ENCODE measurements at regions not wholly inside any gene's neighbourhood (a gene's known extent, or its start where the extent isn't known, plus 50 kb on each side); places are given as distances from the start of the nearest gene placed in this dataset.

DNA sequence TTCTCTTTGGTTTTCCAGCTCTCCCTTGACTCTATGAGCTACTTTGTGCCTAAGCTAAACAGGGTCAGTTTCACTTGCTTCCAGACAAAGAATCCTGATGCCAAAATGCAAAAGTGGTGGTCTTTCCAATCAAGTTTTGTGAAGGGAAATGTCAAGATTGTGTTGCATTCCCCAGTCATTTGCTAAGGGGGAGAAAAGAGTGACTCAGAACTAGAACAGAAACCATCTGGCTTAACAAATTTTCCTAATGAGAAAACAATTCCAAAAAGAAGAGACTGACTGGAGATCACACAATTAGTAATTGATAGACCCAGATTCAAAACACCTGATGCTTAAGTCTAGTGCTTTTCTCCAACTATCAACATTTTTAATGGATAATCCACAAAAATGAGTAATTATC lies 235.1 kb upstream of the DIO2 start:
- DNase-seq = no peak

DNA sequence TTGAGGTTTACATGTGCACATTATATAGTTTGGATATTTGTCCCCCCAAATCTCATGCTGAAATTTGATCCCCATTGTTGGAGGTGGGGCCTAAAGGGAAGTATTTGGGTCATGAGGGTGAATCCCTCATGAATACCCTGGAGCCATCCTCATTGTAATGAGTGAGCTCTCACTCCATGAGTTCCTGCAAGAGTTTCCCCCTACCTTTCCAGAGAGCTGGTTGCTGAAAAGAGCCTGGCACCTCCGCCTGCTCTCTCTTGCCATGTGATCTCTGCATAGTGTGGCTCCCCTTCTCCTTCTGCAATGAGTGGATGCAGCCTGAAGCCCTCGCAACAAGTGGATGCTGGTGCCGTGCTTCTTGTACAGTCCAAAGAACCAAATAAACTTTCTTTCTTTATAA lies 234.3 kb upstream of the DIO2 start:
- DNase-seq = no peak

DNA sequence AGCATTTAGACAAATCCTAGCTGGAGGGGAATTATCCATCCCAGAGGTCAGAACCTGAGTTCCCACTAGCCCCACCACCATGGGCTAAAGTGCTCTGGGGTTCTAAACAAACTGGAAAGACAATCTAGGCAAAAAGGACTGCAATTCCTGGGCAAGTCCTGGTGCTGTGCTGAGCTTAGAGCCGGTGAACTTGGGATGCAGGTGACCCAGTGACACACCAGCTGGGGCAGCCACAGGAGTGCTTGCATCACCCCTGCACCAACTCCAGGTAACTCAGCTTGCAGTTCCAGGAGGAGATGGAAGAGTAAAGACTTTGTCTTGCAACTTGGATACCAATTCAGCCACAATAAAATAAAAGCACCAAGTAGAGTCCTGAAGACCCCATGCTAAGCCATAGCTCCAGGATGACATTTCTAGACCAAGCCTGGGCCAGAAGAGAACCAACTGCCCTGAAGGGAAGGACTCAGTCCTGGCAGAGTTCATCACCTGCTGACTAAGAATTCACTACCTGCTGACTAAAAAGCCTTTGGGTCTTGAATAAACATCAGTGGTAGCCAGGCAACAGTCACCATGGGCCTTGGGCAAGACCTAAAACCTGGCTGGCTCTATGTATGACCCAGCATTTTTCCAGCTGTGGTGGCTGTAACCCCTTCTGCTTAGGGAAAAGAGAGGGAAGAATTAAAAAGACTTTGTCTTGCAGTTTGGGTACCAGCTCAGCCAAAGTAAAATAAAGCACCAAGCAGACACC lies 223.4 kb upstream of the DIO2 start:
- no peak for DNase-seq

DNA sequence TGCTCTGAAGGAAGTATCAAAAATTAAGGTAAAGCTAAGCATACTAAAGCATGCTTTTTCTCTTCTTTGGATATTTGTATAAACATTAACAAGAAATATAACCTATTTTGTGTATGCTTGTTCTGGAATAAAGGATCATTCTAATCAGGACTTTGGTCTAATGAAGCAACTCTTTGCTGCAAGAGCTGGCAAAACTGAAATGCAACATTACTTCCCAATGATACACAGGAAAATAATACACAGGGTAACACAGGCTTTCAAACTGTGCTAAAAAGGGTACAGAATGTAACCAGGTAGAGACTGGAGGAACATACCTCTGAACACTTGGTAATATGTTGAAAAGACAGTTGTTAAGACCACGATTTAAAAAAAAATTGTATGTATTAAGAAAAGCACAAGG lies 222.5 kb upstream of the DIO2 start:
- no peak for DNase-seq

DNA sequence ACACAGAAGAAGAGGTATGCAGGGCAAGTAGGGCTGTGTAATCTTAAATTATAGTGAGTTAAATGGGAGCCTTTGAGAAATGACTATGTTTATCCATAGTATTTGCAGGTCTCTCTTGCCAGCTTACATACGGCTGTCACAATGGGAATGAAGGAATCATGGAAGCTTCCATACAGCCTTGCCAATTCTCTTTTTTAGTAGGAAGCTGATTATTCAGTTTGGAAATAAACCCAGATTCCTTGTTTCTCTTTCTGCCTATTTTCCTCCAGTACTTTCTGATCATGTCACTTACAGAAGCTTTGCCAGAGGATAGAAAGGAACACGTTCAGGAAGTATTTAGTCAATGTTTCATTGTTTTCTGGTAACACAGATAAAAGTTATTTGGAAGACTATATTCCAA lies 217.4 kb upstream of the DIO2 start:
- no peak for DNase-seq

DNA sequence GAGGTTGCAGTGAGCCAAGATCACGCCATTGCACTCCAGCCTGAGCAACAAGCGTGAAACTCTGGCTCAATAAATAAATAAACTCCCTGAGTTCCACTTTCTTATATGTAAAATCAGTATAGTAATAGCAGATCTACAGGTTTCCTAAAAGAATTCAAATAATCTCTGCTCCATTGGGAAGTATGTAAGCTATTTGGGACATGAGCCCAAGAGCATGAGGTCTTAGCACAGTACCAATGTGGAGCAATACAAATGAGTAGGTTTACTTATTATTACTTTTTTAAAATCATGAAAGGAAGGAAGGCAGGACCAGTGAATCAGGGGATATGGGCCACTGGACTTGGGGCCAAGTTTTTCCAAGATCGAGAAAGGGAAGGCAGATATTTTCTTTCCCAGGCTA lies 216.9 kb upstream of the DIO2 start:
- DNase-seq = no peak

DNA sequence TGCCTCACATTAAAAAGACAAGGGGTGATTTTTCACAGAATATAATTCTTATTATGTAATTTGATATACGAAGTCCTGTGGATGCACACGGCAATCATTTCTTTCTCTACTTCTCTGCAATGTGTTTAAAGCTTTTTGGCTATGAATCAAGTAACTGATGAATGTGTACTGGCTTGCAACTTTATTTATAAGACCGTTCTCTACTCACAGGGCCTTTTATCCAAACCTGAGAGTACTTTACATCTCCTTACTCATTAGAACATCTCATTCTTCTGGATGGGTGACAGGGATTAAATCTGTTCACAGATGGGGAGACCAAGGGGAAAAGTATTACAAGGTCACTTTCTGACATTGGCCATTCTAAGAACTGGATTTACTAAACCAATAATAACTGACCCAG lies 215.8 kb upstream of the DIO2 start:
- DNase-seq = no peak

DNA sequence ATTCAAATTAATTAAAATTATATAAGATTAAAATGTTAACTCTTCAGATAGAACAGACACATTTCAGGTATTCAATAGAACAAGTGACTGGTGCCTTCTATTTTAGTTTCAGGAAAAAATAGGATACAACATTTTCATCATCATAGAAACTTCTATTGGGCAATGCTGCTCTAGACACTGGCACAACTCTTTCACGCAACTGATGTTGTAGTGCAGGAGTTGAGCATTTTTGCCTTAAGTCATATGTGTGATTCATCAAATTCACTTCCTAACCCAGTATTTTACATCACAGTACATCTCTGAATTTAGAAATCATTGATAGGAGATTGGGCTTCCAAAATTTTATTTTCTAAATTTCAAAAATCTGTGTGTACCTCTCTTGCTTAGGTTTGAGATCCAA lies 215.4 kb upstream of the DIO2 start:
- DNase-seq = no peak

DNA sequence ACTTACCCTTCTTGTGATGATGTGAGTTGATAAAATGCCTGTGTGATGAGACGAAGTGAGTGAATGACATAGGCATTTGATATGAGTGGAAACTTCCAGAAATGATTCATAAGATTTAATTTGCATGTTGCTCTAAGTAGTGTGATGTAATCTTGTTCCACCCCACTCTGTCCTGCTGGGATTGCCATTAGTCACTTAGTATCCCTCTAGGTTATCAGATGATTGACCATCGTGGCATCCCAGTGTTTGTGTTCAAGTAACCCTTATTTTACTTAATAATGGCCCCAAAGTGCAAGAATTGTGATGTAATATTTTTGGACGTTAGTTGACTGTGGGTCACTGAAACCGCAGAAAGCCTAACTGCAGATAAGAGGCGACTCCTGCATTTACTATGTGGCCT lies 214.4 kb upstream of the DIO2 start:
- DNase-seq = no peak

DNA sequence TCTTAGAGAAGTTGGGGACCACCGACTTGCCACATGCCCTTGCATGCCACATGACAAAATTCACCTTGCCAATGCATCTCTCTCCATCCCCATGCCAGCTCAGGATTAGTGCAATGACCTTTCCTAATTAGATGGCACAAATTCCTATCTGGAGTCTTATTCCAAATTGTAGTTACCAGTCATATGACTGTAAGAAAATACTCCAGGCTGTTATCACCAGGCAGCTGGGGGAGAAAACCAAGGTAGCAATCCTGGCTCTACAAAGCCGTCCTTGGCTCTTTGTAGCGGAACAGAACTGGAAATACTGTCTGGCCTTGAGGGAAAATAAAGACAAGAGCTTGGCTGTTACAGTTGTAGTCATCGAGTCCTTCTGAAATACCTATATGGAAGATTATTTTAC lies 208.5 kb upstream of the DIO2 start:
- no peak for DNase-seq

DNA sequence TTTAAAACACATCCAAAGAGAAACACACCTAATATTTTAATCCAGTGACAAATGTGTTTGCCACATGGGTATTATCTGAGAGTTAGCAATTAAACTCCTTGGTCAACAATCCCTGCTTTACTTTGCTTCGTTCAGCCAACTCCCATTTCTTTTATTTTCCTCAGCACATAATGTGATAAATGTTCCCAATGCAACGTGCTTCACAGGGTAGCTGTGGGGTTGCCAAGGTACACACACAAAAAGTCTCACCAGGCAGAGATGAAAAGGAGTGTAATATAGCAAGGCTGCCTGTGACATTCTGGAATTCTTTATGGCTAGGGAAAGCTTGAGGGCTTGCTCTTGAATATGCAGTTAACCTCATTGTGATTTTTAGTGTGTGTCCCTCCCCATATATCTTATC lies 208.0 kb upstream of the DIO2 start:
- no peak for DNase-seq

DNA sequence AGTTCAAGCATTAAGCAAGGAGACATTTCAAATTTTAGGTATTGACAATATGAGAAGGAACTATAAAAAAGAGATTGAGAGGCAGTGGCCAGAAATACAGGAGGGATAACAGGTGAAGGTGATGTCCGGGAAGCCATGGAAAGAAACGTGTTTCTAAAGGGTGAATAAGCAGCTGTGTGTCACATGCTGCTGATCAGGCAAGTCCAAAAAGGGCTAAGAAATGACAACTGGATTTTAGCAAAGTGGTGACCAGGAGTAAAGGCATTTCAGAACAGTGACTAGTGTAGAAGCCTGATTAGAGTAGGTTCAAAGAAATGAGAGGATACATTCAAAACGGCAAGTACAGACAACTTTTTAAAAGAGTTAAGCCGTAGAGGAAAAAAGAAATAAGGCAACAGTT lies 204.3 kb upstream of the DIO2 start:
- DNase-seq = no peak

DNA sequence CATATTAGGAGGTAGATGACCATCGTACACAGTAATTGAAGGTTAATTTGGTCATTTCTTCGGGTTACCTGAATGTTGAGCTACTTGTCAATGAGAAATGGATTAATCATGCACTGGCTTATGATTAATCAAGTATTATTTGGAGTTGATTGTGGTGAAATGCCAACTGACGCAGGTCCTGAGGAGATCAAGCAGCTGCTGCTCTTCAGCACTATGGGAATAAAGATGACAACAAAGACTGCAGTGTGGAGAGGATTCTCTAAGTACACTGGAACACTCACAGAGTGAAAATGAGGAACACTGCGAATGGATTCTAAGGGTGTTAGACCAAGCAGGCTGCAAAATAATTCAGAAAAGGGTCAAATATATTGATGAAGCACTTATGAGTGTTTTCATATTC lies 202.8 kb upstream of the DIO2 start:
- DNase-seq = no peak

DNA sequence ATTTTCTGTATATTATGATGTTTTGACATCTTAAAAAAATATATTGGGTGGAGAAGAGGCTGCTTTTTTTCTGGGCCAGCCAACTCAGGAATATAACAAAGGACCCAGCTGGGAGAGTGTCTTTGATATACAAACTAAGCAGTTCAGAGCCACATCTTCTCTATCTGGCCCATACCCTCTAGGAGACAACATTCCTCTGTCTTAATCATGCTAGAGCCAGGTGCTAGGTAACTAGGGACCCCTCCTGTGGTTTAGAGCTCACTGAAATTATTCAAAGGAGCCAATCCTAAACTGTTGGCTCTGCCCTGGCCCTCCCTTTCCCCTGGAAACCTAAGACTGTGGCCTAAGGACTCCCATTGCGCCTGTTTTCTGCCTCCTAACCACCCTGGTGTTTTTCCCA lies 193.1 kb upstream of the DIO2 start:
- DNase-seq = no peak

DNA sequence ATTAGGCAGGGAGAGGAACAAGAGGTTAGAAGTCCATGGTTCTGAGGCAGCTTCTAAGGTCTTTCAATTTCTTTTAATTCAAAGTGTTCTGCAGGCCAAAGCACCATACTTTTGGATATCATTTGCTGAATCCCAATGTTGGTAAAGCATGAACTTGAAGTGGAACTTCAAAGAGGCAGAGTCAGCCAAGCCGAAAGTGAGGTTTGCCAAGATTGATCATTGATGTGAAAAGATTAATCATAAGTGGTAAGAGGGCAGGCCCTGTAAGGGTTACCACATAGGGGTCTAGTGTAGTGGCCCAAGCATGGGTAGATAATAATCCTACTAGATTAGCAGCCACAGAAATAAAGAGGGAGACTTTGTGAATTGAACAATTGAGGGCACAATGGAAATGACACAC lies 191.7 kb upstream of the DIO2 start:
- DNase-seq = no peak

DNA sequence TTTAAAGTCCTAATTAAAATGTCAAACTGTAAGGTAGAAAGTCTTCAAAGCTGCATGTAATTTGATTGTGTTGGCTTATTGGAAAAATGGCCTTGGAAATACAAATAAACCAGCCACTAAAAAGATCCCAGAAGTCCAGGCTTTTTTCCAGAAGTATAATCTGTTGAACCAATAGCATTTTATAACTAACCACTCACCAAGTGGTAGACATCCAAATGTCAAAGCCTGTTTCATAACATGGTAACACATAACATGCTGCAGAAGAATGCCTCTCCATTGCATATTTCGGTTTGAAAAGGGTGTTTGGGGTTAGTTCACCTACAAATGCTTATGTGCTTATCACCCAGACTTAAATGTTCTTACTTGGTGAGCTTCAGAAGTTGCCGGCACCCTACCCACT lies 183.7 kb upstream of the DIO2 start:
- no peak for DNase-seq

DNA sequence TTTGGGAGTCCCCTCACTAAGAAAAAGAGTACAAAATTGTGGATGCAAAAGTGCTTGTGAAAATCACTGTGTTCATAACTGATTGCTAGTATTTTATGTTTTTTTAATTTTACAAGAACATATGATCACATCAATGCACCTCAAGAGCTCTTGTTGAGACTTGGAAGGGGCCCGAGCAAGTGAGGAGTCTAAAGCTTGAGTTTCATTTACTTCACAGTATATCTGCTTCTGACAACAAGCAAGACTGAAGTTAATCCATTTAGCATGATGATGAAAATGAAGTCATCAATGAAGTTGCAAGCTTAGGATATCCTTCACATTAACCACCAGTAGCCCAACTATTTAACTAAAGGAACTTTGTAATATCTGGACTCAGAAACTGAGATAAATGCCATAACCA lies 182.5 kb upstream of the DIO2 start:
- no peak for DNase-seq

DNA sequence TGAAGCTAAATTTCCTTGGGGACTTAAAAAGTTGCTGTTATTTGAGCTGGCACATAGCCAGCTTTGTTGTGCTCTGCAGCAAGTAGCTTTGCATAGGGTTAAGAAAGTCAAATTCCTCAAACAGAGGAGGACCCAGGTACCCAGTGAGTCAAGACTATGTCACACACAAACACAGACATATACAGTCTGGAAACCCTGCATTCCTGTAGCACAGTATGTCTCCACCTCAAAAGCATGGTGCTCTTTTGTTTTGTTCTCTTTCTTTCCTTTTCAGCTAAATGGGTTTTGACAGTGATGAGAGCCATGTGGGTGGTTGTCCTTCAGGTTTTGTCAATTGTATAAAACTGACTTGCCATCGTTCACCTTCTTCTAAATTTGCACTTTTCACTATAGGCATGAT lies 179.6 kb upstream of the DIO2 start:
- no peak for DNase-seq

DNA sequence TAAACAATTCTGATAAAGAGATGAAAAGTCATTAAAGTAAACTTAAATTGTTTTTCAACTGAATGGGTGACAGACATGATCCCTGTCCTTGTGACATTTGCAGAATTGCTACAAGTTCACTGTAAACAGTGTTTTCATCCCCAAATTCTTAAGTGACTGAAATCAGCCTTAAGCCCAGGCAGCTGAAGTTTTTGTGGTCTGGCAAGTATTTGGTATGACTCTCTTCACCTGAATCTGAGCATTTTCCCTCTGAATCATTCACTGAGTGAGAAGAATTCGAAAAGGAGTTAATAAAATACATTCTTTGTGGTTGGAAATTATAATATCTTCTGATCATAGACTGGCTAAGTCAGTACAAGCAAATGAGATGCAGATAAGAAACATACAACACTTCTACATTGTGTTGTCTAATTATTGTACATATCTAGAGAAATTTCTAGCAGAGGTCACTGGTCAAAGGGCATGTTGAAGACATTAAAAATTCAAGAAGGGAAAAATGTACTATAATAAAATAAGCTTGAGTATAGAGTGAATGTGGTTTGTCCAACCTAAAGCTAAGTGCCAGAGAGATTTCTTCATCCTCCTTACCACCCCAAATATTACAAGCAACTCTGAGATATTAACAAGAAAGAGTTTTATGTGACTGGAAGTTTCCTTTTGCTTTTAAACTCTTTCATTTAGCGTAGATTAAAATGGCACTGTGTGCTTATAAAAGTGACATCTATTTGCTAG lies 177.8 kb upstream of the DIO2 start:
- DNase-seq = no peak

DNA sequence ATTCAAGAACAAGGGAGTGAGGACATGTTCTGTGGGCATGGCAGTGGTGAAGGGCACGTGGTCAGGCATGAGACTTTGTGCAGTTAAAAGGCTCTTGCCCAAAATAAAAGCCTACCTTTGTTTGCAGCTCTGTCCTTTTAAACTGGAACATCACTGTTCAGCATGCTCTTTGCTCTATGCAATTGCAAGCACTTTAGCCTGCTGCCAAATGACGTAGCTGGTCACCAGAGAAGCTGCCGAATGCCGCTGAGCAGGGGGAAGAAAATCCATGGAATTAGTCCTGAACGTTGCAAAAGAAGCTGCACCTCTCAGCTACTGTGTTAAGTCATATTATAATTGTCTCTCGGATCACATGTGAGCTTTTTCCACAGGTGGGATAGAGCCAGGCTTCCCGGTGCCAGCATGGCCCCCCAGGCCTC lies 176.3 kb upstream of the DIO2 start:
- DNase-seq = no peak

DNA sequence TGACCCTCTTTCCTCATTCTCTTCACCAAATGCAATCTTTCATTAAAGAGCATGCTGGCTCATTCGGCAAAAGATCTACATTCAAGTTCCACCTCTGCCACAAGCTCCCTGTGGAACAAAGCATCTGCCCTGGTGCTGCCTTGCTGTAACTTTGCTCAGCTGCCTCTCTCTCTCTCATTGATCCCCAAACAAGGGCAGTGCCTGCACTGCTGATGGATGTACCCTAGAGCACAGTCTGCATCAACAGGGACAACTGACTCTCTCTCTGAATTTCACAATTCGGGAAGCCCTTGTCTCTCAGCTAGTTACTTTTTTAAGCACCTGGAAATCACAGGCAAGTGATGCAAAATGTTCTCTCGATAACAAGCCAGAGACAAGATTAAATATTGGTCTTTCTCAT lies 174.0 kb upstream of the DIO2 start:
- DNase-seq = no peak

DNA sequence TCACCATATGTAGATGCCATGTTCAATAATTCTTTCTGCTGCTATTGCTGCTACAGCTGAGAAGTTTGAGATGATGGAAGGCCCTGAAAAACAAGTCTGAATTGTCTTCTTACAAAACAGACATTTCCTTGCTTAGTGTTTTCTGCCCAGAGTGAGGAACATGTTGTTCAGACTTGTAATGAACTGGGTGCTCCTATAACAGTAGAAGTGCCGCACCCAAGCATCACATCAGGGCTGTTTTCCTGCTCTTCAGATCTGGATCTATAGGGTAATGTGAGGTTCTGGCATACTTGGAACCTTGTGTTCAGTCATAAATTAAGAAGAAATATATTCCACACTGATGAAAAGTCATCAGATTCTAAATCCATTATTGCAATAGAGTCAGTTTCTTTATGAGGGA lies 171.9 kb upstream of the DIO2 start:
- no peak for DNase-seq

DNA sequence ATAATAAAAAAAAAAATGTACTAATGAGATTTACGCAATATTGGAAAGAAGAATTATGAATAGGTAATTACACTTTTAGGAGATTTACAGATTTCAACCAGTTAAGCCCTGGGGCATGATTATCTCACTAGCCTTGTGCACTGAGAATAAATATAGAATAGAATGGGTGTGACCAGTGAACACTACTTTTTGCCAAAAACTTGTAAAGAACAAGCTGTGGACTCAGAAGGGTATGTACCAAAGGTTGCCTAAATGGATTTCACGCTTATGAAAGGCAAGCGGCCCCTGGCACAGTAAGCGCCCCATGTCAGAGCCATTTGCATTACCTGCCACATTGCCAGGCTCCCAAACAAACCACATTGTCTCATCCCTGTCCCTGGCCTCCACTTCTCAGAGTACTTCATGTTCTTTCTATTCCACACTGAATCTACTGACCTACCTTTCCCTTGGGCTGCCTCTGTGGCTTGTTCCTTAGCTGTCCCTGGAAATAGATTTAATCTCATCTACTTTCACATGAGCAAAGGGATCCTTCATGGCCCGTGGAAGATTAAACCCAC lies 170.6 kb upstream of the DIO2 start:
- no peak for DNase-seq

DNA sequence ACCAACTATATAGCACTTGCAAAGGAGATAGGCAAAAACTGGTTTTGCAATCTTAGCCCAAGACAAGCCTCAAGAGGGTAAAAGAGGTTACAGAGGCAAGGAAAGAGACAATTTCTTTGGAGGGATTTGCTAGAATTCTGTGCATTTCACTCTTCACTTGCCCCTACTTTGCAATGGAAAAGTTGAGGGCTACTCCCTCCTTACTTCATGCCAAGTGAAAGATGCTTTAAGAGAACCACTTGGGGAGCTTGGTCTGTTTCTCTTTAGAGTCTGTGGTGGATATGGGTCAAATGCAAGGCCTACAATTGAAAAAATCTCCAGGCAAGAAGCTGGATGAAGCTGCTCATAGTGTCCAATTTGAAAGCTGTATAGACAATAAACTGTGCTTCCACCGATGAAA lies 167.7 kb upstream of the DIO2 start:
- DNase-seq = no peak

All from NCI-H510A (cell line).